IPS-18c (cell line): ENCODE measurements at regions not wholly inside any gene's neighbourhood (a gene's known extent, or its start where the extent isn't known, plus 50 kb on each side); places are given as distances from the start of the nearest gene placed in this dataset.
"Not testable (repeated sequence)": the region's sequence is repeated elsewhere in the genome, so short reads cannot be mapped to it uniquely, and the experiment has no call there.

Source experiments
- H3K4me3 ChIP-seq: 2 replicates; pipeline ENCODE4 v1.7.0; 2013; ENCODE audit warnings: low read depth, mild to moderate bottlenecking, low read length, moderate library complexity; ENCODE audit not compliant: insufficient read depth
- H3K9me3 ChIP-seq: one replicate; pipeline ENCODE4 v1.6.1; 2013; ENCODE audit warnings: mild to moderate bottlenecking, low read length, moderate library complexity; ENCODE audit not compliant: control insufficient read depth, insufficient read depth

DNA sequence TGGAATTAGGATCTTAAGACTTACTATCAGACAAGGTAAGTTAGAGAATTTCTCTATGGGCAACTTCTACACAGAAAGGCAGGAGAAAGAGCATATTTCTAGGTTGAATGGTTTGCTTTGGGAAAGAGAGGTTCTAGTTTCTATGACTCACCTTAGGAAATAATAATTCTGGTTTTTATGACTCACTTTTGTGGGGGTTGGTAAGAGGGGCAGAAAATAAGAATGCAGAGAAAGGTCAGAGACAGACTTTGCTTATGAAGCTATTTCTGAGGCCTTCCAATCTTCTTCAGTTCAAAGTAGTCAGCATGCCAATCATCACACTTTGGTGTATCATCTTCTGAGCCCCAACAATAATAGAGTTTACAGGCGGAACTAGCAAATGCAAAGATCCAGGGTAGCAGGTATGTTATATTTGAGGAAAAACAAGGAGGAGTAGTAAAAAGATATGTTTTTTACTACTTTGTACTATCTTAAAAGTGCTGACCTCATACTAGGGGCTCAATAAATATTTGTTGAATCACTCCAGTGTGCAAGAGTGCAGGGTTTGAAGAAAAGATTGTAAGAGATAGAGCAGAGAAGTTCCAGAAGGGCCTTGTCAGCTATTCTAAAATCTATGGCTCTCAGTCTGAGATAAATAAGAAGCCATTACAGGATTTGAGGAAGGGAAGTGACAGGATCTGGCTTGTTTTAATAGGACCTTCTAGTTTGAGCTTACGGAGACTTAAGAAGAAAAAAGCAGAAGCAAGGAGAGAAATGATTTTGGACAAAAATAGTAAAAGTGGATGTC, 56.7 kb upstream of the LRFN5 start:
- H3K9me3 ChIP-seq: no peaks in the 10 kb centered on the region
- no peak overlapping the region for H3K4me3 ChIP-seq

DNA sequence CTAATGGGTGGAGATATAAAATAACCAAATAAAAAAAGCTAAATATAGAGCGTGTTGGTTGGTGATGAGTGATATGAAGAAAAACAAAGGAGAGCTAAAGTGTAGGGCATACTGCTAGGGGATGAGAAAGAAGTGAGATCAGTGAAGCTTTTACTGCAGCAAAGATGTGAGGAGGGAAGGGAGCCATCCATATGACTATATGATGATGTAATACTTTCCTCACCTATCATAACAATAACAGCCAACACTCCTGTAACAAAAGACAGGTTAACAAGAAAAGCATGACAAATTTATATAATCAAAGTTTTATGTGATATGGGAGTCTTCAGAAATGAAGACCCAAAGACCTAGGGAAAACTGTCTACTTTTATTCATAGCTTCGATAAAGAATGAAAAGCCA, 57.4 kb upstream of the LRFN5 start:
- Histone ChIP-seq H3K9me3 (no peaks in the 10 kb centered on the region), H3K4me3 (no peak overlapping the region)

DNA sequence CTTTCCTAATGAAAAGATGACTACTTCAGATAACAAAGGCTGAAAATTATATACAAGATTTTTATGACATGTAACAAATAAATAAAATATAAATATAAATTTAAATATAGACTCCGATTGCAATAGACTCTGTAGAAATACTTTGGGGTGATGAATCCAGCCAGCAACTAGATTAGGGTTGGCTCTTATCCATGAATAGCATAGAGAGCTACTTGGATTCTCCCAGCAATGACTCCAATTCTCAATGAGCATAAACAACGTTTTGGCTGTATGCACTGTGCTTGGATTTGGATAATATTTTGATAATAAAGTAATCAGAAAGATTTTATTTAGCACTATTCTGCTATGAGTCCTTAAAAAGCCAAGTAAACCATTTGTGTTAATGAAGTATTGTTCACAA, 58.0 kb upstream of the LRFN5 start:
- Histone ChIP-seq H3K9me3 (no peaks in the 10 kb centered on the region), H3K4me3 (no peak overlapping the region)

DNA sequence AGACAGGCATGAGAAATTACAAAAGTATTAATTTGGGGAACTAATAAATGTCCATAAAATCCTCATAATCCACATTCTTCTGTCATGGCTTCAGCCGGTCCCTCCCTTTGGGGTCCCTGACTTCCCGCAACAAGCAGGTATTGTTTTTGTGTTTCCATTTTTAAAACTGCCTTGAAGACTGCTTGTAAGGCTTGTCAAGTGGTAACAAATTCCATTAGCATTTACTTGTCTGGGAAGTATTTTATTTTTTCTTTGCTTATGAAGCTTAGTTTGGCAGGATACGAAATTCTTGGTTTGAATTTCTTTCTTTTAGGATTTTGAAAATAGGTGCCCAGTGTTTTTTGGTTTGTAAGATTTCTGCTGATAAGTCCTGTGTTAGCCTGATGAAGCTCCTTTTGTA, 65.3 kb upstream of the LRFN5 start:
- no peaks in the 10 kb centered on the region for H3K9me3 ChIP-seq
- no peak overlapping the region for H3K4me3 ChIP-seq

DNA sequence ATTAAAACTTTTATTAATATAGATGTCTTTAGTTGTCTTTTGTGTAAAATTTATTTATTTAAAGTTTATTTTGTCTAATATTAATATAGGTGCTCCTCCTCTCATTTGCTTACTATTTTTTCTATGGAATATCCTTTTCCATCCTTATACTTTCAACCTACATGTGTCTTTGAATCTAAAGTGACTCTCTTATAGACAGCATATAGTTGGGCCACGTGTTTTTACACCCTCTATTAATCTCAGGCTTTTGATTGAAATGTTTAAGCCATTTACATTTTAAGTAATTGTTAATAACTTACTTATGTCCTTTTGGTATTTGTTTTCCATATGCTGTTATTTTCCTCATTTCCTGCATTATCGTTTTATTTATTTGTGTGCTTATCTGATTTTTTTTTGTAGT, 74.4 kb upstream of the LRFN5 start:
- H3K9me3 ChIP-seq: no peaks in the 10 kb centered on the region

DNA sequence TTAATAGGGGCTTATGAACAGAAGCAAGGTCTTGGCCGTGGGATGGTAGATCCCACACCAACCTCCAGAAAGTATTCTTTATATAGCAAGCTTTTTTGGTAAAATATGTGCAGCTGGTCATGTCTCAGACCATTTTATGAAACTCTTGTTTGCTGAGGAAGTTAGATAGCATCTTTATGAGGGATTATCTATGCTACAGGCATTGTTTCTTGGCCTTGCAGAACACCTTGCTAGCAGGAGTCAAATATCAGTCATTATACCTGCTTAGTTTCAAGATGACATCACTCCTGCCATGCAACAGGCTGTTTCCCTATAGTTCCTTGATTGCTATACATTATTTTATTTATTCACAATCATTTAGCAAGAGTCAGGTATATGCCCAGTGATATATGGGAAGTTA, 84.8 kb upstream of the LRFN5 start:
- Histone ChIP-seq H3K4me3 (no peak overlapping the region), H3K9me3 (no peaks in the 10 kb centered on the region)

More for the DNA sequence above, 74.4 kb upstream of the LRFN5 start:
- no peak overlapping the region for H3K4me3 ChIP-seq

DNA sequence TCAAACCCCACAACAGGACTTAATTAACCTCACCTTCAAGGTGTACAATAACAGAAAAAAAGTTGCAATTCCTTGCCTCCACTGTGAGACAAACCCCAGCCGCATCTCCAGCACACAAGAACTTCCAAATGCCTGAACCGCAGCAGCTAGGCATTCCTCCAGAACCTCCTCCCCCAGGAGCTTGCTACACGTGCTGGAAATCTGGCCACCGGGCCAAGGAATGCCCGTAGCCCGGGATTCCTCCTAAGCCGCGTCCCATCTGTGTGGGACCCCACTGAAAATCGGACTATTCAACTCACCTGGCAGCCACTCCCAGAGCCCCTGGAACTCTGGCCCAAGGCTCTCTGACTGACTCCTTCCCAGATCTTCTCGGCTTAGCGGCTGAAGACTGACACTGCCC, 88.6 kb upstream of the LRFN5 start:
- H3K9me3 ChIP-seq, H3K4me3 ChIP-seq: not testable (repeated sequence)

DNA sequence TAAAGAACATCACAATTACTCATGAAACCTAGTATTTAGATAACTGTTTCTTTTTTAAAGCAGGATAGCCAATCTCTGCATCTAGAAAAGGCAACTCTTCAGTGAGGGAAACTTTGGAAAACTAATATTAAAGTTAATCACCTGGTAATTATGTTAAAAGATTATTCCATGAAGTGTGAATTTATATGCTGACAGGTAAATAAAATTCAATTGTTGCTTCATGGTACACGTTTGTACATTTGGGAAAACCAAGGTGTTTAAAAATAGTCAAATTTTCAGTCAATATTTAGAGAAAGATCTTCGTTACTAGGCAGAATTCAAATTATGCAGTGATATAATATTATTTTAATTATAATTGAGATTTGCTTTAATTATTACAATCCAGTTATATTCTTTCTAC, 100.1 kb upstream of the LRFN5 start:
- no peak overlapping the region for H3K4me3 ChIP-seq
- H3K9me3 ChIP-seq: no peaks in the 10 kb centered on the region

DNA sequence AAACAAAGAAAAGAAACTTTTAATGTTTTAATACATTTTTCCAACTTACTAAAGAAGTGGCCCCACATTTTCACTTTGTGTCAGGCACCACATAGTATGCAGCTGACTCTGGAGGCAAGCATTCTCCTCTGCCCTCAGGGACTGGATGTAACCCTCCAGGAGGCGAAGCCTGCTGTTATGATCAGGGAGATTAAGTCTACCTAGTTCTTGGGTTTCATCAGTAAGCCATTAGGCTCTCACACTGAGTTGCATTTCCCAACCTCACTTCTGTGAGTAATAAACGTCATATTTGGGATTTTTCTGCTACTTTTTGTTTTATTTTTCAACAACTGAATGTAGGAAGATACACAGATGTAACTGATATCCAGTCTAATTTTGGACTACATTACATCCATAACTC, 101.2 kb upstream of the LRFN5 start:
- no peak overlapping the region for H3K4me3 ChIP-seq

DNA sequence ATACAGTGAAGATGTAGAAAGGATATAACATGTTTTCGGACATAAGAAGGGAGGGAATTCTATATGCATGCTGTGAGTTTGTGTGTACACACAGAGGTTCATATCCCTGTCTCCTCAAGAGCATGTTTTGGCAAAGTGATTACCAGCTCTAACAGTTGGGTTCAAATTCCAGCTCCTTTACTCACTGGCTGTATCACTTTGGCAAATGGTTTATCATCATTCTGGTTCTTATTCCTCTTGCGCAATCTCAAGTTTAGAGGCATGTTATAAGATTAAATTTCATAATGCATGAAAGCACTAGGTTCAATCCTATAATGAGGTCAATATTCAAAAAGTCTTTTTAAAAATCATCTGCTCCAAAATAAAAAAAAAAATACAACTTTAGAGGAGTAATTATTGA, 107.7 kb upstream of the LRFN5 start:
- H3K4me3 ChIP-seq: no peak overlapping the region
- no peaks in the 10 kb centered on the region for H3K9me3 ChIP-seq

More for the DNA sequence above, 101.2 kb upstream of the LRFN5 start:
- H3K9me3 ChIP-seq: no peaks in the 10 kb centered on the region

DNA sequence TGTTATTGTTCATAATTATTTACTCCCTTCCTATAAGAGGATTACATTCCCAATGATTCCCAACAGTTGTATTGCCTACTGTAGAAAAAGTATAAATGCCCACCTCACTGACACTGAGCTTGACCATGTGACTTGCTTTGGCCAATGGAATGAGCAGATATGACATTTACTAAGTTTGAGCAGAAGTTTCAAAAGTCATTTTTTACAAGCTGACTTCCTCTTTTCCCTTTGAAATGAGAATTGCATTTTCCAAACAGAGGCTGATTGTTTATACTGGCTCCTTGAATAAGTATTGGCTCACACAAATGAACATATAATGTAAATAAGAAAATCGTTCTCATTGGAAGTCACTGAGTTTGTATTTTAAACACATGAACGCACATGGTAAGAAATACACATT, 116.4 kb upstream of the LRFN5 start:
- Histone ChIP-seq H3K9me3 (no peaks in the 10 kb centered on the region), H3K4me3 (no peak overlapping the region)

DNA sequence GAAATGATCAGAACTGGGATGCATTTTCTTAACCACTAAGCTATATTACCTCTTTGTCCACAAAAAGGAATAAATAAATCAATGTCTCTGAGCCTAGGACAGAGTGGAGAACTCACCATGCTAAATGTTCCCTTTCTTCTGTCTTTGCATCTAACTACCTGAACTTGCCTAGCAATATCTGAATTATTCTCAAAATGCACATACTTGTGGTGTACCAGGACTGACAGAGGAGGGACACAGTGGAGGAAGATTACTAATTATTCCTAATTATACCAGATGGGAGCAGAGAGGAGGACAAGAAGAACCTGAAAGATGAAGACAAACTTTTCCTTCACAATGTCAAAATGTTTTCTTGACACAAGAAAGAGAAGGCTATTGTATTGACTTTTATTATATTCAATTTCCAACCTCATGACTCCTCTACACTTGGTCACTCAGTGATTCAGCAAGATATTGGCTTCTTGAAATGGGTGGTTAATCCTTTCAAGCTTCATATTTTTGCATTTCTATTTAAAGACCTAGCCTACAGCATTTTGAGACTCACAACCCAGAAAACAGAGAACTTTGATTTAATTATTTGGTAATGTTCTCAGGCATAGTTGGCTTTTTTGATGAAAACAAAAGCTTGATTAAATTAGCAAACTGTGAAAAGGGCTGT, 117.2 kb upstream of the LRFN5 start:
- no peak overlapping the region for H3K4me3 ChIP-seq

DNA sequence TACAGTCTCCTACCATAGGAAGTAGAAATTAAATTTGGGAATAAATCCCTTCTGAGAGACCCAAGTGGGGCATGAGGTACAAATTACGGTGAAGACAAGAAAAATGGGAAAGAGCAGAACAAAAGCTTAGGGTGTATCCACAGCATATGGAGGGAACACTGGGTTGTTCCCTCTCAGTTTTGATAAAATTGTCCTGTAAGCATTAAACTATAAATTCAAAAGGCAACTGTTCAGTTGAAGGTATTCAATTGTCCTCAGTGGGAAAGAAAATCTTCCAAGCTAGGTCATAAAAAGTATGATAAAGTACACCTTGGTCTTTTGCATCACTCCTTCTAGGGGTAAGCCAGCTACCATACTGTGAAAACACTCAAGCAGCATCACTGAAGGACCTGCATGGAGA, 118.3 kb upstream of the LRFN5 start:
- Histone ChIP-seq H3K4me3 (no peak overlapping the region), H3K9me3 (no peaks in the 10 kb centered on the region)

More for the DNA sequence above, 117.2 kb upstream of the LRFN5 start:
- no peaks in the 10 kb centered on the region for H3K9me3 ChIP-seq

DNA sequence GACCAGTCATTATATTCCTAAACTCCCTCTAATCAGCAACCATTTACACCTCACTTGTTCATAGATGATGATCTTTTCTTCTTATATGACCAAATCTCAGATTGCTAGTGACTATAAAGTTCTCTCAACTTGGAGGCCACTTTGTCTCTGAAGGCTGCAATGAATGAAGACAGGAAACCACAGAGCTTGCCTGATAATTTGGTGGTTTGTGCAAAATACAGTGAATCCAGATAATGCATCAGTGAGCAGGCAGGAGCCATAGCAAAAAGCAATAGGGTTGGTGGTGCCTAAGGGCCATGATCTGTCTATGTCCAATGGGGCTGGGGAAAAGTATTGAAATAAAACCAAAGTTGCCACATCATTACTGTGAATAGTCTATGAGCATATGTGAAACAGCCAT, 123.8 kb upstream of the LRFN5 start:
- H3K4me3 ChIP-seq: no peak overlapping the region
- H3K9me3 ChIP-seq: no peaks in the 10 kb centered on the region

DNA sequence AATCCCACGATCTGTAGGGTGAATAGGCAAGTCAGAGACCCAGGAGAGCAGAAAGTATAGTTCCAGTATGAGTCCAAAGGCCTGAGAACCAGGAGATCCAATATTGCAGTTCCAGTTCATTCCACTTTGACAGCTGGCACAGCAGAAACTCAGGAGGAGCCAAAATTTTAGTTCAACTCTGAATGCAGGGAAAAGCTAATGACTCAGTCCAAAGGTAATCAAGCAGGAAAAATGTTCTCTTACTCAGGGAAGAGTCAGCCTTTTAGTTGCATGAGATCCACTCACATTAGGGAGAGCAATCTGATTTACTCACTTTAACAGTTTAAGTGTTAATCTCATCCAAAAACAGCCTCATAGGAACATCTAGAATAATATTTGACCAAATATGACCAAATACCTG, 130.2 kb upstream of the LRFN5 start:
- no peak overlapping the region for H3K4me3 ChIP-seq
- no peaks in the 10 kb centered on the region for H3K9me3 ChIP-seq

DNA sequence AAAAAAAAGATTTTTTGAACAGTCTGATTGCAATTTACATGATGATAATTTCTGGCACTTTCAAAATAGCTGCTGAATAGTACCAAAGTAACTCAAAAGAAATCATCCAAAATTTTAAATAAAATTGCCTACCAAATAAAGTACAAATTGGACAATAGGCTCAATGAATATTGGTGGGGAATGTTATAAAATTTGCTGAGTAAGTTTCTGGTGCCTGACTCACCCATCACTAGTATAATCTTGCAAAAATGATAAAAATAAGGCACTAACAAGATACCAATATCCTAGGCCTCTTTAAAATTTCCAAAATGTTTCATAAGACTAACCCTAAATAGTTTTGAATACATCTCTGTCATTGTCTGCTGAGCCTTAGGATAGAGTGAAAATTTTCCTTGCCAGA, 145.3 kb upstream of the LRFN5 start:
- Histone ChIP-seq H3K4me3 (no peak overlapping the region), H3K9me3 (peaks cover 2% of the 10 kb centered on the region)

DNA sequence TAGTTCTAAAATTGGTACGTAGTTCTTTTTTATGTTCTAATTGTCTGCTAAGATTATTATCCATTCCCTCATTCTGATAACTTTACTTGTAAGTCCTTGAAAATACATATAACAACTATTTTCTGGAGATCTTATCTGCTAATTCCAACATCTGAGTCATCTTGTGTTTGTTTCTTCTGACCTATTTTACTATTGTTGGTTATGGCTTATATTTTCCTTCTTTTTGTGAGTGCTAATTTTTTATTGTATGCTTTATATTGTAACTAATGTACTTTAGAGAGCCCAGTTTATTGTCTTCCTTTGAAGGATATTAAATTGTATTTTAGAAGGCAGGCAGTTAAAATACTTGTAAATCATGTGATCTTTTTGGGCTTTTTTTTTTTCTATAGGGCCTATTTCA, 149.3 kb upstream of the LRFN5 start:
- no peaks in the 10 kb centered on the region for H3K9me3 ChIP-seq
- H3K4me3 ChIP-seq: no peak overlapping the region

DNA sequence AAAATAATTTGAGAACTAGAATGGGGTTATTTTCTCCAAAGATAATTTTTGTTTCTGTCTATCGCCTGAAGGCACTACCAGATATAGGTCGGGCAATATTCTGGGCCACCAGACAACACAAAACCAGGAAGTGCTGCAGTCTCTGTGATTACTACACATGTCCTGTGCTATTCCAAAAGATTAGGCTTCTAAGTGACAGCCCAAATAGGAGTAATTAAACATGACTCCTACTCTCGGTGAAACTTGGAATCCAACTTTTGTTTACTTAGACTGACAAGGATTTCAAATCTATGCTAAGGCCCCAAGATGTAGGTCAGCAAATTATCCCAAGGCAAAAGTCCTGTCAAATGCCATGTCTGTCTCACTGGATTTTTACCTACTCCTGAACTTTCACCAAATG, 157.6 kb upstream of the LRFN5 start:
- no peak overlapping the region for H3K4me3 ChIP-seq
- no peaks in the 10 kb centered on the region for H3K9me3 ChIP-seq

DNA sequence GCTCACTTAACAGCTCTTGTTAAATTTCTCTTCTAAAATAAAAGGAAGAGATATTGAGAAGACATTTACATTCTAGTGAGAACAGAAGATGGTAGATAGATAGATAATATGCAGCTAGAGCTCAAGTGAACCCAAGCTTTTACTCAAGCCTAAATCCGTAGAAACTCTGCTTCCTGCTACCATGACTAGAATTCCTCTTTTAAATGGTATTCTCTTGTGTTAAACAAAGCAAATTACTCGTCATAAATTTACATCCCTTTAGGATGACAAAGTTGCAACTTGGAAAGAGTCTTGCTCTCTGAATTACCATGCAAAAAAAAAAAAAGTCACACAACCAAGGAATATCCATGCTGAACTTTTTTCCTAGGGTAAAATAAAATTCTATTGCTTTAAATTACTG, 160.7 kb upstream of the LRFN5 start:
- no peak overlapping the region for H3K4me3 ChIP-seq

More for the DNA sequence above, 160.7 kb upstream of the LRFN5 start:
- H3K9me3 ChIP-seq: no peaks in the 10 kb centered on the region
